GM18870 (cell line): ENCODE measurements at regions not wholly inside any gene's neighbourhood (a gene's known extent, or its start where the extent isn't known, plus 50 kb on each side); places are given as distances from the start of the nearest gene placed in this dataset.
"Not testable (repeated sequence)": the region's sequence is repeated elsewhere in the genome, so short reads cannot be mapped to it uniquely, and the experiment has no call there.

Experiments
- ATAC-seq: cut with Tn5 transposase; IDR thresholded peaks from one replicate; pipeline ENCODE4 v1.9.1; 2021; ENCODE audit warnings: moderate library complexity; ENCODE audit not compliant: unreplicated experiment

- ATAC-seq = not testable (repeated sequence)
These were observed 1265.9 kb upstream of the PCDH10 start for GRCh38 chr4:131883181-131883580.

- ATAC-seq = not testable (repeated sequence)
These were observed 1223.4 kb upstream of the PCDH10 start for GRCh38 chr4:131925662-131926061.

- not testable (repeated sequence) for ATAC-seq
These were observed 1181.4 kb upstream of the PCDH10 start for GRCh38 chr4:131967646-131968045.

GRCh38 chr4:131974730-131975129 lies 1174.4 kb upstream of the PCDH10 start:
- ATAC-seq = no peak

GRCh38 chr4:131975276-131976132 lies 1173.6 kb upstream of the PCDH10 start:
- not testable (repeated sequence) for ATAC-seq

GRCh38 chr4:131976133-131977002 lies 1172.7 kb upstream of the PCDH10 start:
- ATAC-seq = not testable (repeated sequence)

- ATAC-seq = no peak
These were observed 1171.0 kb upstream of the PCDH10 start for GRCh38 chr4:131978120-131978519.

- ATAC-seq = no peak
These were observed 1159.5 kb upstream of the PCDH10 start for GRCh38 chr4:131989576-131989975.

GRCh38 chr4:132001542-132001941 lies 1147.6 kb upstream of the PCDH10 start:
- ATAC-seq = no peak

GRCh38 chr4:132003593-132003992 lies 1145.5 kb upstream of the PCDH10 start:
- no peak for ATAC-seq

- ATAC-seq = no peak
These were observed 1133.8 kb upstream of the PCDH10 start for GRCh38 chr4:132015321-132015720.

- ATAC-seq = no peak
These were observed 1132.3 kb upstream of the PCDH10 start for GRCh38 chr4:132016703-132017350.

- ATAC-seq = no peak
These were observed 1122.9 kb upstream of the PCDH10 start for GRCh38 chr4:132026166-132026565.

GRCh38 chr4:132026816-132027215 lies 1122.3 kb upstream of the PCDH10 start:
- no peak for ATAC-seq

GRCh38 chr4:132056496-132056895 lies 1092.6 kb upstream of the PCDH10 start:
- ATAC-seq = no peak

GRCh38 chr4:132059227-132059626 lies 1089.9 kb upstream of the PCDH10 start:
- no peak for ATAC-seq

- no peak for ATAC-seq
These were observed 1086.4 kb upstream of the PCDH10 start for GRCh38 chr4:132062611-132063239.

GRCh38 chr4:132063829-132064228 lies 1085.3 kb upstream of the PCDH10 start:
- no peak for ATAC-seq

GRCh38 chr4:132065940-132066495 lies 1083.1 kb upstream of the PCDH10 start:
- no peak for ATAC-seq

- no peak for ATAC-seq
These were observed 1077.3 kb upstream of the PCDH10 start for GRCh38 chr4:132071815-132072214.
